Mesothelial cell of epicardium (in vitro differentiated cells): ENCODE measurements at regions not wholly inside any gene's neighbourhood (a gene's known extent, or its start where the extent isn't known, plus 50 kb on each side); places are given as distances from the start of the nearest gene placed in this dataset.

Experiments
- DNase-seq, 2 experiments: peaks; one replicate each; pipeline ENCODE4 v3.0.0; 2021; ENCODE audit warnings: low spot score in 2 of 2; ENCODE audit not compliant: unreplicated experiment in 2 of 2
- H3K27ac Mint-ChIP-seq: 2 replicates; pipeline ENCODE4 v1.8.0; 2021; ENCODE audit warnings: mixed read lengths
- H3K27me3 Mint-ChIP-seq: 2 replicates; pipeline ENCODE4 v1.8.0; 2021; ENCODE audit warnings: low read depth, mixed read lengths
- H3K36me3 Mint-ChIP-seq: 2 replicates; pipeline ENCODE4 v1.8.0; 2021; ENCODE audit warnings: mixed read lengths
- H3K4me1 Mint-ChIP-seq: 2 replicates; pipeline ENCODE4 v1.8.0; 2021; ENCODE audit warnings: mixed read lengths
- H3K4me3 Mint-ChIP-seq: 2 replicates; pipeline ENCODE4 v1.8.0; 2021; ENCODE audit warnings: mild to moderate bottlenecking, moderate library complexity, mixed read lengths
- H3K9me3 Mint-ChIP-seq: 2 replicates; pipeline ENCODE4 v1.8.0; 2021; ENCODE audit warnings: mixed read lengths
- CTCF ChIP-seq: fragments of 200-600 bp; sonication (generic); IDR thresholded peaks from one replicate; pipeline ENCODE4 v1.5.0; 2021; ENCODE audit warnings: antibody characterized with exemption; ENCODE audit not compliant: unreplicated experiment

- no peak for TF ChIP-seq CTCF
- H3K27me3 Mint-ChIP-seq = no peaks in the 10 kb centered on the region
- peaks cover 11% of the 10 kb centered on the region for H3K9me3 Mint-ChIP-seq
- no peak overlapping the region for H3K4me3 Mint-ChIP-seq
- no peak overlapping the region for H3K27ac Mint-ChIP-seq
- no peaks in the 10 kb centered on the region for H3K36me3 Mint-ChIP-seq
- DNase-seq = no peak
- no peaks in the 10 kb centered on the region for H3K4me1 Mint-ChIP-seq
Observed at GRCh38 chr3:94206291-94206690, 143.4 kb downstream of the NSUN3 start.

- peaks cover 27% of the 10 kb centered on the region for H3K9me3 Mint-ChIP-seq
- no peak overlapping the region for H3K4me3 Mint-ChIP-seq
- H3K4me1 Mint-ChIP-seq = no peaks in the 10 kb centered on the region
- H3K36me3 Mint-ChIP-seq = no peaks in the 10 kb centered on the region
- no peak overlapping the region for H3K27ac Mint-ChIP-seq
- peaks cover 1% of the 10 kb centered on the region for H3K27me3 Mint-ChIP-seq
- no peak for TF ChIP-seq CTCF
- DNase-seq = no peak
Observed at GRCh38 chr3:94210256-94210655, 147.4 kb downstream of the NSUN3 start.

GRCh38 chr3:94217406-94217805, 154.5 kb downstream of the NSUN3 start:
- Mint-ChIP-seq H3K9me3 (peaks cover 11% of the 10 kb centered on the region), H3K27ac (no peak overlapping the region), H3K36me3 (no peaks in the 10 kb centered on the region), H3K4me1 (no peaks in the 10 kb centered on the region), H3K27me3 (peaks cover 1% of the 10 kb centered on the region), H3K4me3 (no peak overlapping the region)
- TF ChIP-seq CTCF = no peak
- no peak for DNase-seq

GRCh38 chr3:94220426-94220825, 157.6 kb downstream of the NSUN3 start:
- no peak for TF ChIP-seq CTCF
- Mint-ChIP-seq H3K27ac (no peak overlapping the region), H3K27me3 (peaks cover 4% of the 10 kb centered on the region), H3K9me3 (no peaks in the 10 kb centered on the region), H3K4me3 (no peak overlapping the region), H3K4me1 (peaks cover 9% of the 10 kb centered on the region), H3K36me3 (no peaks in the 10 kb centered on the region)
- no peak for DNase-seq

DNA sequence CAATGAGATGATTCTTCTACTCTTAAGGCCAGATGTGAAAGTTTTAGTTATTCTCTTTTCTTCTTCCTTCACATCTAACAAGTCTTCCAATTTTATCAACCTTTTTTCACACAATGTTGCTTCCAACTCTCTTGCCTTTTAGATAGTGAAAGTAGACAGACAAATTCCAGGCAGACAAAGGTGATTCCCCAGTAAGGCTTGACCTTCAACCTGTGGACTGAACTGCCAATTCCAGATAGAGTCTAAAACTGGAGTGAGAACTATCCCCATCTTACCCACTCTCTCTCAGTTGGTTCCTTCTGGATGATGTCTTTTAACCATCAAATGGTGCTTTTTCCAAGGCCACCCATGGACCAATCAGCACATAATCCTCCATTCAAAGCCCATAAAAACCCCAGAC, 159.0 kb downstream of the NSUN3 start:
- no peak for DNase-seq
- Mint-ChIP-seq H3K27ac (no peak overlapping the region), H3K9me3 (no peaks in the 10 kb centered on the region), H3K36me3 (no peaks in the 10 kb centered on the region), H3K27me3 (peaks cover 4% of the 10 kb centered on the region), H3K4me3 (no peak overlapping the region), H3K4me1 (peaks cover 23% of the 10 kb centered on the region)
- no peak for TF ChIP-seq CTCF
